Caco-2 (cell line): ENCODE measurements at regions not wholly inside any gene's neighbourhood (a gene's known extent, or its start where the extent isn't known, plus 50 kb on each side); places are given as distances from the start of the nearest gene placed in this dataset.

Experiments
- BruUV-seq: library from RNA; stranded (reverse); fragments of 400-500 nt; replicated peaks from 2 replicates; lab custom pipeline; 2021; lab: Mats Ljungman, UMichigan
- CTCF ChIA-PET: fragments of 300-600 bp; sonication (Branson Sonifier 250); formaldehyde crosslinking; loops from one replicate; lab custom pipeline; 2022; ENCODE audit warnings: antibody characterized with exemption; lab: Charles Lee
- POLR2A ChIA-PET: fragments of 300-600 bp; sonication (Branson Sonifier 250); formaldehyde crosslinking; loops from one replicate; lab custom pipeline; 2022; ENCODE audit warnings: antibody characterized with exemption; lab: Charles Lee
- DNase-seq, 2 experiments: peaks; one replicate each; pipeline versions ENCODE4 v3.0.0 to v3.0.0-alpha.2; 2020 to 2022
- H3K27me3 ChIP-seq: replicated peaks from 2 replicates; pipeline ENCODE4 v1.6.0; 2011; ENCODE audit warnings: low read length; ENCODE audit not compliant: control insufficient read depth, insufficient read depth
- H3K36me3 ChIP-seq: 2 replicates; pipeline ENCODE4 v1.5.1; 2011; ENCODE audit warnings: low read length; ENCODE audit not compliant: control insufficient read depth, insufficient read depth
- H3K4me1 ChIP-seq: fragments of 250-450 bp; sonication (Bioruptor Pico); 2 replicates; pipeline ENCODE4 v1.5.1; 2020; ENCODE audit warnings: mild to moderate bottlenecking
- H3K4me3 ChIP-seq: 2 replicates; pipeline ENCODE4 v1.5.1; 2011; ENCODE audit warnings: low read depth, mild to moderate bottlenecking, control low read depth, low read length
- H3K9me3 ChIP-seq: fragments of 250-450 bp; sonication (Bioruptor Pico); 2 replicates; pipeline ENCODE4 v1.5.1; 2020; ENCODE audit warnings: mild to moderate bottlenecking, moderate library complexity
- H3K27ac Mint-ChIP-seq: one replicate; pipeline ENCODE4 v1.8.0; 2022; ENCODE audit warnings: mixed read lengths; ENCODE audit not compliant: unreplicated experiment
- H3K27me3 Mint-ChIP-seq: one replicate; pipeline ENCODE4 v1.8.0; 2022; ENCODE audit warnings: mixed read lengths; ENCODE audit not compliant: insufficient read depth, unreplicated experiment
- H3K36me3 Mint-ChIP-seq: one replicate; pipeline ENCODE4 v1.8.0; 2022; ENCODE audit warnings: mild to moderate bottlenecking, mixed read lengths; ENCODE audit not compliant: insufficient read depth, unreplicated experiment
- H3K4me1 Mint-ChIP-seq: one replicate; pipeline ENCODE4 v1.8.0; 2022; ENCODE audit warnings: low read depth, mixed read lengths; ENCODE audit not compliant: unreplicated experiment
- H3K4me3 Mint-ChIP-seq: one replicate; pipeline ENCODE4 v1.8.0; 2022; ENCODE audit warnings: mild to moderate bottlenecking, moderate library complexity, mixed read lengths; ENCODE audit not compliant: unreplicated experiment
- H3K9me3 Mint-ChIP-seq: one replicate; pipeline ENCODE4 v1.8.0; 2022; ENCODE audit warnings: mixed read lengths; ENCODE audit not compliant: unreplicated experiment
- CTCF ChIP-seq, 2 experiments: fragments of 200-600 bp in 1 of 2; IDR thresholded peaks; 1 replicate in 1 of 2; 2 replicates in 1 of 2; pipeline versions ENCODE4 v1.5.1 to v1.8.0; 2011 to 2022; ENCODE audit warnings: antibody characterized with exemption in 1 of 2, control low read depth in 1 of 2, inconsistent platforms in 1 of 2, low read depth in 1 of 2, low read length in 1 of 2, mild to moderate bottlenecking in 1 of 2, moderate library complexity in 1 of 2; ENCODE audit not compliant: insufficient read depth in 1 of 2, severe bottlenecking in 1 of 2, unreplicated experiment in 1 of 2
- intact Hi-C: fragments of 100-400 bp; cut with micrococcal nuclease; formaldehyde crosslinking; loops from one replicate; pipeline ENCODE4 v1.10.0; 2022; ENCODE audit not compliant: unreplicated experiment

- intact Hi-C loops = no loop called here
- no peaks in the 10 kb centered on the region for H3K27me3 ChIP-seq
- H3K9me3 Mint-ChIP-seq = no peaks in the 10 kb centered on the region
- no TSS peak for BruUV-seq
- TF ChIP-seq CTCF (IDR thresholded peaks at IDR 0.05; ENCODE audit: insufficient read depth in 1 of 2, low read depth in 1 of 2, low read length in 1 of 2, severe bottlenecking in 1 of 2, unreplicated experiment in 1 of 2) = no peak
- no peaks in the 10 kb centered on the region for H3K9me3 ChIP-seq
- H3K4me3 ChIP-seq = no peak overlapping the region
- no peak for DNase-seq
- H3K36me3 Mint-ChIP-seq = no peaks in the 10 kb centered on the region
- no peak overlapping the region for H3K4me3 Mint-ChIP-seq
- no peaks in the 10 kb centered on the region for H3K4me1 ChIP-seq
- H3K27me3 Mint-ChIP-seq = no peaks in the 10 kb centered on the region
- H3K4me1 Mint-ChIP-seq = no peaks in the 10 kb centered on the region
- H3K36me3 ChIP-seq = no peaks in the 10 kb centered on the region
- CTCF ChIA-PET = no interaction called here
- H3K27ac Mint-ChIP-seq = no peak overlapping the region
- POLR2A ChIA-PET = no interaction called here
Observed at GRCh38 chr21:38899277-38899947, 93.7 kb downstream of the ETS2 start.

GRCh38 chr21:38898422-38899096, 92.8 kb downstream of the ETS2 start:
- no peak for TF ChIP-seq CTCF (IDR thresholded peaks at IDR 0.05; ENCODE audit: insufficient read depth in 1 of 2, low read depth in 1 of 2, low read length in 1 of 2, severe bottlenecking in 1 of 2, unreplicated experiment in 1 of 2)
- H3K36me3 ChIP-seq = no peaks in the 10 kb centered on the region
- ChIA-PET POLR2A (no interaction called here), CTCF (no interaction called here)
- no peaks in the 10 kb centered on the region for H3K4me1 Mint-ChIP-seq
- H3K4me3 Mint-ChIP-seq = no peak overlapping the region
- no peaks in the 10 kb centered on the region for H3K36me3 Mint-ChIP-seq
- DNase-seq = no peak
- no peak overlapping the region for H3K4me3 ChIP-seq
- no peaks in the 10 kb centered on the region for H3K9me3 Mint-ChIP-seq
- intact Hi-C loops = no loop called here
- H3K27me3 Mint-ChIP-seq = no peaks in the 10 kb centered on the region
- BruUV-seq = no TSS peak
- no peaks in the 10 kb centered on the region for H3K9me3 ChIP-seq
- H3K27me3 ChIP-seq = no peaks in the 10 kb centered on the region
- no peak overlapping the region for H3K27ac Mint-ChIP-seq
- H3K4me1 ChIP-seq = no peaks in the 10 kb centered on the region

GRCh38 chr21:38897532-38898421, 92.0 kb downstream of the ETS2 start:
- Mint-ChIP-seq H3K9me3 (no peaks in the 10 kb centered on the region), H3K27me3 (no peaks in the 10 kb centered on the region), H3K36me3 (no peaks in the 10 kb centered on the region), H3K4me3 (no peak overlapping the region), H3K4me1 (no peaks in the 10 kb centered on the region), H3K27ac (no peak overlapping the region)
- no peak for DNase-seq
- H3K4me1 ChIP-seq = no peaks in the 10 kb centered on the region
- intact Hi-C loops = no loop called here
- H3K27me3 ChIP-seq = no peaks in the 10 kb centered on the region
- CTCF ChIA-PET = no interaction called here
- no peaks in the 10 kb centered on the region for H3K9me3 ChIP-seq
- no peak overlapping the region for H3K4me3 ChIP-seq
- no peaks in the 10 kb centered on the region for H3K36me3 ChIP-seq
- no TSS peak for BruUV-seq
- POLR2A ChIA-PET = no interaction called here
- TF ChIP-seq CTCF (IDR thresholded peaks at IDR 0.05; ENCODE audit: insufficient read depth in 1 of 2, low read depth in 1 of 2, low read length in 1 of 2, severe bottlenecking in 1 of 2, unreplicated experiment in 1 of 2) = no peak
